PC-9 (cell line): ENCODE measurements at regions not wholly inside any gene's neighbourhood (a gene's known extent, or its start where the extent isn't known, plus 50 kb on each side); places are given as distances from the start of the nearest gene placed in this dataset.

Experiments
- BruUV-seq: library from RNA; stranded (reverse); fragments of 400-500 nt; replicated peaks from 2 replicates; lab custom pipeline; 2021; lab: Mats Ljungman, UMichigan
- CTCF ChIA-PET: fragments of 300-600 bp; sonication (Branson Sonifier 250); formaldehyde crosslinking; loops from one replicate; lab custom pipeline; 2022; ENCODE audit warnings: antibody characterized with exemption; lab: Charles Lee
- POLR2A ChIA-PET: fragments of 300-600 bp; sonication (Branson Sonifier 250); formaldehyde crosslinking; loops from one replicate; lab custom pipeline; 2022; ENCODE audit warnings: antibody characterized with exemption; ENCODE audit not compliant: unreplicated experiment; lab: Charles Lee
- DNase-seq, 2 experiments: peaks; one replicate each; pipeline versions ENCODE4 v3.0.0 to v3.0.0-alpha.2; 2015 to 2022; ENCODE audit warnings: mixed read lengths in 1 of 2
- H2AFZ ChIP-seq: fragments of 200-600 bp; sonication (generic); 2 replicates; pipeline ENCODE4 v1.8.1; 2017; ENCODE audit warnings: antibody characterized with exemption
- H3F3A ChIP-seq: fragments of 200-600 bp; sonication (generic); 2 replicates; pipeline ENCODE4 v1.8.1; 2017; ENCODE audit warnings: antibody characterized with exemption, mild to moderate bottlenecking, low read depth; ENCODE audit not compliant: insufficient read depth
- H3K27ac ChIP-seq: fragments of 200-600 bp; sonication (generic); 2 replicates; pipeline ENCODE4 v1.6.1; 2016; ENCODE audit warnings: mixed run types
- H3K27me3 ChIP-seq: fragments of 200-600 bp; sonication (generic); 2 replicates; pipeline ENCODE4 v1.6.1; 2016; ENCODE audit warnings: low read depth, mixed run types; ENCODE audit not compliant: insufficient read depth
- H3K36me3 ChIP-seq: fragments of 200-600 bp; sonication (generic); 2 replicates; pipeline ENCODE4 v1.6.1; 2016; ENCODE audit warnings: low read depth, mixed run types
- H3K4me1 ChIP-seq: fragments of 200-600 bp; sonication (generic); replicated peaks from 2 replicates; pipeline ENCODE4 v1.6.1; 2016; ENCODE audit warnings: mixed run types; ENCODE audit not compliant: insufficient read depth
- H3K4me2 ChIP-seq: fragments of 200-600 bp; sonication (generic); 2 replicates; pipeline ENCODE4 v1.6.1; 2017; ENCODE audit warnings: mixed run types
- H3K4me3 ChIP-seq: fragments of 200-600 bp; sonication (generic); 2 replicates; pipeline ENCODE4 v1.6.1; 2016; ENCODE audit warnings: mixed run types
- H3K79me2 ChIP-seq: fragments of 200-600 bp; sonication (generic); 2 replicates; pipeline ENCODE4 v1.6.1; 2017; ENCODE audit warnings: low read depth, mixed run types
- H3K9me2 ChIP-seq: fragments of 200-600 bp; sonication (generic); 2 replicates; pipeline ENCODE4 v1.8.1; 2017; ENCODE audit warnings: mild to moderate bottlenecking; ENCODE audit not compliant: insufficient read depth
- H3K9me3 ChIP-seq: fragments of 200-600 bp; sonication (generic); 2 replicates; pipeline ENCODE4 v1.8.1; 2016; ENCODE audit warnings: low read depth; ENCODE audit not compliant: insufficient read depth
- H4K20me1 ChIP-seq: fragments of 200-600 bp; sonication (generic); 2 replicates; pipeline ENCODE4 v1.8.1; 2017; ENCODE audit not compliant: insufficient read depth
- EZH2 ChIP-seq: fragments of 200-600 bp; sonication (generic); IDR thresholded peaks from 2 replicates; pipeline ENCODE4 v1.8.0; 2017; ENCODE audit warnings: antibody characterized with exemption, low read depth
- intact Hi-C: fragments of 100-400 bp; cut with micrococcal nuclease; formaldehyde crosslinking; loops from one replicate; pipeline ENCODE4 v1.10.0; 2022; ENCODE audit not compliant: unreplicated experiment
- TF ChIP-seq, protein P1 (sequence below): fragments of 200-600 bp; sonication (generic); conservative IDR thresholded peaks from 2 replicates; pipeline ENCODE4 v1.6.1; 2017; ENCODE audit warnings: mixed run types, antibody characterized with exemption, mild to moderate bottlenecking, moderate library complexity

DNA sequence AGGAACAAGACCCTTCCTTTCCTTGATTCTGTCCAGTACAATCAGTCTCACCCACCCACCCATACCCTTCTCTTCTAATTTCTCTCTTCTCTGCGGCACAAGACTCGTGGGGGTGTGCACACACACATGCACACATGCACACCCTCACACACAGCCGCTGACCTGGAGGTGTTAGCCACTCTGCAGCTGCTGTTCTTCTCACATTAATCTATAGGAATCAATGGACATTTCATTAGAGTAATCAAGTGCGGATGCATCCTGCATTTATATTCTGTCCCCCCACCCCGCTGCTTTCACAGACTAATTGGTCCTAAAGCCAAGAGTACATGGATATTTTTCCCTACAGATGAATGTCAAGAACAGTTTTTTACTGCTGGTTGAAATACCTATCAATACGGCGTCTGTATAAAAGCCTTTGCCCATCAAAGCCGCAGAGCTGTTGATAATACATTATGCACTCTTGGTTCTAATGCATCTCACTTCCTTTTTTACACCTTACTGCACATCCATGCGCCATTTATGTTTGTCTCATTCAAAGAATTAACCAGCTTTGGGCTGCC, 186.5 kb upstream of the ONECUT1 start:
- DNase-seq: no peak
- no TSS peak for BruUV-seq
- no peaks in the 10 kb centered on the region for H4K20me1 ChIP-seq
- no peak overlapping the region for H3K27ac ChIP-seq
- H3K4me1 ChIP-seq: no peaks in the 10 kb centered on the region
- no peak overlapping the region for H3K4me2 ChIP-seq
- no peaks in the 10 kb centered on the region for H3K36me3 ChIP-seq
- TF ChIP-seq, protein P1, sequence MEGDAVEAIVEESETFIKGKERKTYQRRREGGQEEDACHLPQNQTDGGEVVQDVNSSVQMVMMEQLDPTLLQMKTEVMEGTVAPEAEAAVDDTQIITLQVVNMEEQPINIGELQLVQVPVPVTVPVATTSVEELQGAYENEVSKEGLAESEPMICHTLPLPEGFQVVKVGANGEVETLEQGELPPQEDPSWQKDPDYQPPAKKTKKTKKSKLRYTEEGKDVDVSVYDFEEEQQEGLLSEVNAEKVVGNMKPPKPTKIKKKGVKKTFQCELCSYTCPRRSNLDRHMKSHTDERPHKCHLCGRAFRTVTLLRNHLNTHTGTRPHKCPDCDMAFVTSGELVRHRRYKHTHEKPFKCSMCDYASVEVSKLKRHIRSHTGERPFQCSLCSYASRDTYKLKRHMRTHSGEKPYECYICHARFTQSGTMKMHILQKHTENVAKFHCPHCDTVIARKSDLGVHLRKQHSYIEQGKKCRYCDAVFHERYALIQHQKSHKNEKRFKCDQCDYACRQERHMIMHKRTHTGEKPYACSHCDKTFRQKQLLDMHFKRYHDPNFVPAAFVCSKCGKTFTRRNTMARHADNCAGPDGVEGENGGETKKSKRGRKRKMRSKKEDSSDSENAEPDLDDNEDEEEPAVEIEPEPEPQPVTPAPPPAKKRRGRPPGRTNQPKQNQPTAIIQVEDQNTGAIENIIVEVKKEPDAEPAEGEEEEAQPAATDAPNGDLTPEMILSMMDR: no peak
- TF ChIP-seq EZH2: no peak
- no peaks in the 10 kb centered on the region for H3K79me2 ChIP-seq
- no peak overlapping the region for H2AFZ ChIP-seq
- H3K27me3 ChIP-seq: 0 out of 2 replicates have a peak, but pooled peaks cover 3% of the 10 kb centered on the region
- intact Hi-C loops: no loop called here
- no peak overlapping the region for H3K4me3 ChIP-seq
- no peaks in the 10 kb centered on the region for H3K9me3 ChIP-seq
- ChIA-PET CTCF (no interaction called here), POLR2A (no interaction called here)
- H3F3A ChIP-seq: no peaks in the 10 kb centered on the region
- no peaks in the 10 kb centered on the region for H3K9me2 ChIP-seq

GRCh38 chr15:52975941-52976449, 185.9 kb upstream of the ONECUT1 start:
- Histone ChIP-seq H3K27me3 (0 out of 2 replicates have a peak, but pooled peaks cover 3% of the 10 kb centered on the region), H4K20me1 (no peaks in the 10 kb centered on the region), H3K9me2 (no peaks in the 10 kb centered on the region), H3K9me3 (no peaks in the 10 kb centered on the region), H3K4me3 (no peak overlapping the region), H2AFZ (no peak overlapping the region), H3K4me1 (no peaks in the 10 kb centered on the region), H3F3A (no peaks in the 10 kb centered on the region), H3K36me3 (no peaks in the 10 kb centered on the region), H3K79me2 (no peaks in the 10 kb centered on the region), H3K4me2 (no peak overlapping the region), H3K27ac (no peak overlapping the region)
- BruUV-seq: no TSS peak
- TF ChIP-seq, protein P1: no peak
- TF ChIP-seq EZH2: no peak
- intact Hi-C loops: no loop called here
- ChIA-PET POLR2A (no interaction called here), CTCF (no interaction called here)
- DNase-seq: no peak

- intact Hi-C loops: no loop called here
- Histone ChIP-seq H3K4me2 (no peak overlapping the region), H3F3A (no peaks in the 10 kb centered on the region), H3K27me3 (no peaks in the 10 kb centered on the region), H3K9me2 (no peaks in the 10 kb centered on the region), H3K4me3 (no peak overlapping the region), H4K20me1 (no peaks in the 10 kb centered on the region), H3K9me3 (no peaks in the 10 kb centered on the region), H3K79me2 (no peaks in the 10 kb centered on the region), H3K36me3 (no peaks in the 10 kb centered on the region), H2AFZ (no peak overlapping the region), H3K27ac (no peak overlapping the region), H3K4me1 (no peaks in the 10 kb centered on the region)
- CTCF ChIA-PET: no interaction called here
- POLR2A ChIA-PET: interaction anchor here (0.6 kb wide), 1 partner anchor 14 kb away, joined by 4 read pairs; no protein-coding TSS in a partner anchor
- no peak for DNase-seq
- TF ChIP-seq, protein P1: no peak
- no peak for TF ChIP-seq EZH2
- no TSS peak for BruUV-seq
Measured at GRCh38 chr15:52963865-52964264, 173.7 kb upstream of the ONECUT1 start.
